ENCODE measurements at regions not wholly inside any gene's neighbourhood (a gene's known extent, or its start where the extent isn't known, plus 50 kb on each side); places are given as distances from the start of the nearest gene placed in this dataset.

DNA sequence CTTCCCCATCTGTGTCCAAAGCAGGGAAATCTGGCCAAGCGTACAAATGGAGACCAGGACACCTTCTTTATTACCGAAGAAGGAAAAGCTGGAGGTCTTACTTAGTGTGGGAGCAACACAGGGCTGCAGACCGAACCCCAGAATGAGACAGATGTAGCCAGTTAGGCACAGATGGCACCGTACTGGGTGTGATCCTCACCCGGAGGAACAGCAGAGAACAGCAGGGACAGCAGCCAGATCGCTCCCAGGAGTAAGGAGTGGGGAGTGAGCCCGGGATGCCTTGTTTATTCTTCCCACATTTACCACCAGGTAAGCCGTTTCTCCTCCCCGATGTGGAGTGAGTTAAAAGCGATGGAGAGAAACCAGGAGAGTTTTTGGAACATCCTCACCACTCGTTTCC is 150.7 kb upstream of the SPRED2 start:
- TF ChIP-seq, protein P1, sequence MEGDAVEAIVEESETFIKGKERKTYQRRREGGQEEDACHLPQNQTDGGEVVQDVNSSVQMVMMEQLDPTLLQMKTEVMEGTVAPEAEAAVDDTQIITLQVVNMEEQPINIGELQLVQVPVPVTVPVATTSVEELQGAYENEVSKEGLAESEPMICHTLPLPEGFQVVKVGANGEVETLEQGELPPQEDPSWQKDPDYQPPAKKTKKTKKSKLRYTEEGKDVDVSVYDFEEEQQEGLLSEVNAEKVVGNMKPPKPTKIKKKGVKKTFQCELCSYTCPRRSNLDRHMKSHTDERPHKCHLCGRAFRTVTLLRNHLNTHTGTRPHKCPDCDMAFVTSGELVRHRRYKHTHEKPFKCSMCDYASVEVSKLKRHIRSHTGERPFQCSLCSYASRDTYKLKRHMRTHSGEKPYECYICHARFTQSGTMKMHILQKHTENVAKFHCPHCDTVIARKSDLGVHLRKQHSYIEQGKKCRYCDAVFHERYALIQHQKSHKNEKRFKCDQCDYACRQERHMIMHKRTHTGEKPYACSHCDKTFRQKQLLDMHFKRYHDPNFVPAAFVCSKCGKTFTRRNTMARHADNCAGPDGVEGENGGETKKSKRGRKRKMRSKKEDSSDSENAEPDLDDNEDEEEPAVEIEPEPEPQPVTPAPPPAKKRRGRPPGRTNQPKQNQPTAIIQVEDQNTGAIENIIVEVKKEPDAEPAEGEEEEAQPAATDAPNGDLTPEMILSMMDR (IDR thresholded peaks at IDR 0.05; ENCODE audit: poor library complexity): no peak
- TF ChIP-seq EZH2 (IDR thresholded peaks at IDR 0.05; ENCODE audit: borderline replicate concordance): no peak
